ENCODE measurements at regions not wholly inside any gene's neighbourhood (a gene's known extent, or its start where the extent isn't known, plus 50 kb on each side); places are given as distances from the start of the nearest gene placed in this dataset.
"Not testable (repeated sequence)": the region's sequence is repeated elsewhere in the genome, so short reads cannot be mapped to it uniquely, and the experiment has no call there.

GRCh38 chr13:103473081-103473480 lies 406.9 kb upstream of the SLC10A2 start:
- Histone ChIP-seq H3K27ac (no peak overlapping the region), H3K4me3 (ENCODE audit: low read depth, low read length) (no peak overlapping the region), H3K9me3 (ENCODE audit: severe bottlenecking) (no peaks in the 10 kb centered on the region), H3K27me3 (ENCODE audit: insufficient read depth, low read depth, severe bottlenecking) (no peaks in the 10 kb centered on the region), H3K36me3 (no peaks in the 10 kb centered on the region)
- no peak for TF ChIP-seq CTCF (IDR thresholded peaks at IDR 0.05; ENCODE audit: low read depth, low read length)
- DNase-seq, result no peak

GRCh38 chr13:103471896-103472295 lies 405.7 kb upstream of the SLC10A2 start:
- no peaks in the 10 kb centered on the region for H3K9me3 ChIP-seq (ENCODE audit: severe bottlenecking)
- TF ChIP-seq CTCF (IDR thresholded peaks at IDR 0.05; ENCODE audit: low read depth, low read length), result no peak
- H3K36me3 ChIP-seq, result no peaks in the 10 kb centered on the region
- no peak overlapping the region for H3K4me3 ChIP-seq (ENCODE audit: low read depth, low read length)
- no peak overlapping the region for H3K27ac ChIP-seq
- no peaks in the 10 kb centered on the region for H3K27me3 ChIP-seq (ENCODE audit: insufficient read depth, low read depth, severe bottlenecking)
- no peak for DNase-seq

GRCh38 chr13:103469771-103470170 lies 403.6 kb upstream of the SLC10A2 start:
- no peak overlapping the region for H3K27ac ChIP-seq
- no peaks in the 10 kb centered on the region for H3K36me3 ChIP-seq
- H3K9me3 ChIP-seq (ENCODE audit: severe bottlenecking), result no peaks in the 10 kb centered on the region
- no peak for TF ChIP-seq CTCF (IDR thresholded peaks at IDR 0.05; ENCODE audit: low read depth, low read length)
- no peaks in the 10 kb centered on the region for H3K27me3 ChIP-seq (ENCODE audit: insufficient read depth, low read depth, severe bottlenecking)
- DNase-seq, result no peak
- H3K4me3 ChIP-seq (ENCODE audit: low read depth, low read length), result no peak overlapping the region

- no peaks in the 10 kb centered on the region for H3K9me3 ChIP-seq (ENCODE audit: severe bottlenecking)
- H3K4me3 ChIP-seq (ENCODE audit: low read depth, low read length), result no peak overlapping the region
- no peak for TF ChIP-seq CTCF (IDR thresholded peaks at IDR 0.05; ENCODE audit: low read depth, low read length)
- no peak overlapping the region for H3K27ac ChIP-seq
- DNase-seq, result no peak
- H3K36me3 ChIP-seq, result no peaks in the 10 kb centered on the region
- no peaks in the 10 kb centered on the region for H3K27me3 ChIP-seq (ENCODE audit: insufficient read depth, low read depth, severe bottlenecking)
These were observed 400.5 kb upstream of the SLC10A2 start for GRCh38 chr13:103466761-103467160.

- H3K36me3 ChIP-seq; H3K27ac ChIP-seq; DNase-seq; H3K4me3 ChIP-seq (ENCODE audit: low read depth, low read length); H3K27me3 ChIP-seq (ENCODE audit: insufficient read depth, low read depth, severe bottlenecking); H3K9me3 ChIP-seq (ENCODE audit: severe bottlenecking): not testable (repeated sequence)
These were observed 394.0 kb upstream of the SLC10A2 start for GRCh38 chr13:103460246-103460645.

- not testable (repeated sequence) for H3K4me3 ChIP-seq (ENCODE audit: low read depth, low read length); H3K36me3 ChIP-seq; DNase-seq; H3K9me3 ChIP-seq (ENCODE audit: severe bottlenecking); H3K27me3 ChIP-seq (ENCODE audit: insufficient read depth, low read depth, severe bottlenecking); H3K27ac ChIP-seq
These were observed 390.8 kb upstream of the SLC10A2 start for GRCh38 chr13:103457050-103457449.

- Histone ChIP-seq H3K9me3 (ENCODE audit: severe bottlenecking) (no peaks in the 10 kb centered on the region), H3K27ac (no peak overlapping the region), H3K4me3 (ENCODE audit: low read depth, low read length) (no peak overlapping the region), H3K36me3 (no peaks in the 10 kb centered on the region), H3K27me3 (ENCODE audit: insufficient read depth, low read depth, severe bottlenecking) (no peaks in the 10 kb centered on the region)
- DNase-seq, result no peak
- no peak for TF ChIP-seq CTCF (IDR thresholded peaks at IDR 0.05; ENCODE audit: low read depth, low read length)
These were observed 385.4 kb upstream of the SLC10A2 start for GRCh38 chr13:103451656-103452055.
